AG04450 (cell line): ENCODE measurements at regions not wholly inside any gene's neighbourhood (a gene's known extent, or its start where the extent isn't known, plus 50 kb on each side); places are given as distances from the start of the nearest gene placed in this dataset.

ENCODE experiments used
- CTCF ChIA-PET: fragments of 300-600, 350-600 bp; formaldehyde crosslinking; extraction: SDS; loops from one replicate; lab custom pipeline; 2022; ENCODE audit warnings: antibody characterized with exemption, inconsistent platforms; lab: Charles Lee
- POLR2A ChIA-PET: fragments of 350-600 bp; formaldehyde crosslinking; extraction: SDS; loops from one replicate; lab custom pipeline; 2021; ENCODE audit warnings: antibody characterized with exemption, inconsistent platforms; lab: Yijun Ruan, JAX
- DNase-seq: peaks from one replicate; pipeline ENCODE4 v3.0.0-alpha.2; 2011; ENCODE audit warnings: low read depth, low spot score
- H3K27ac ChIP-seq: one replicate; pipeline ENCODE4 v1.5.1; 2012; ENCODE audit warnings: low read depth, low read length, control low read depth
- H3K27me3 ChIP-seq: one replicate; pipeline ENCODE4 v1.6.0; 2012; ENCODE audit warnings: low read length; ENCODE audit not compliant: control insufficient read depth, insufficient read depth
- H3K4me3 ChIP-seq: 2 replicates; pipeline ENCODE4 v1.5.1; 2011; ENCODE audit warnings: mild to moderate bottlenecking, low read depth, low read length, control low read depth
- H3K9me3 ChIP-seq: 2 replicates; pipeline ENCODE4 v1.5.1; 2012; ENCODE audit warnings: low read length; ENCODE audit not compliant: control insufficient read depth, insufficient read depth
- TF ChIP-seq, protein P1 (sequence below): IDR thresholded peaks from 2 replicates; pipeline ENCODE4 v1.5.1; 2011; ENCODE audit warnings: low read depth, low read length, control low read depth, inconsistent platforms

DNA sequence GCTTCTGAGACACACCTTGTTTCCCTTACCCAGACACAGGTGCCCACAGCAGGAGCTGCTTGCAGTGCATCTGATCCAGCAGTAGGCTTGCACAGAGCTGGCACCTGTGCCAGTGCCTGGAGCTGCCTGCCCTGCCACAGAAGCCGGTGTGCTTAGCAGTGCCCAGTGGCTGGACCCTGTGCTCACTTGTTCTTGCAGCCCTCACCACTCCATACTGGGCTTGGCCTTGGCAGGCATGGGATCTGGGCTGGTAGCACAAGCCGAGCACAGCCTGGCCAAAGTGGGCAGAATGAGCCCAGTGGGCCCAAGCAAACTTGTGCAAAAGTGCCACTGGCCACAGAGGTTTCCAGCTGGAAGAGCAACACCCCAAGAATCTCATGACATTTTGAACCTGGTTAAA lies 1950.4 kb downstream of the SUCLG1 start:
- ChIA-PET POLR2A (no interaction called here), CTCF (no interaction called here)
- H3K27ac ChIP-seq: no peak overlapping the region
- no peak overlapping the region for H3K4me3 ChIP-seq
- no peak for DNase-seq
- TF ChIP-seq, protein P1, sequence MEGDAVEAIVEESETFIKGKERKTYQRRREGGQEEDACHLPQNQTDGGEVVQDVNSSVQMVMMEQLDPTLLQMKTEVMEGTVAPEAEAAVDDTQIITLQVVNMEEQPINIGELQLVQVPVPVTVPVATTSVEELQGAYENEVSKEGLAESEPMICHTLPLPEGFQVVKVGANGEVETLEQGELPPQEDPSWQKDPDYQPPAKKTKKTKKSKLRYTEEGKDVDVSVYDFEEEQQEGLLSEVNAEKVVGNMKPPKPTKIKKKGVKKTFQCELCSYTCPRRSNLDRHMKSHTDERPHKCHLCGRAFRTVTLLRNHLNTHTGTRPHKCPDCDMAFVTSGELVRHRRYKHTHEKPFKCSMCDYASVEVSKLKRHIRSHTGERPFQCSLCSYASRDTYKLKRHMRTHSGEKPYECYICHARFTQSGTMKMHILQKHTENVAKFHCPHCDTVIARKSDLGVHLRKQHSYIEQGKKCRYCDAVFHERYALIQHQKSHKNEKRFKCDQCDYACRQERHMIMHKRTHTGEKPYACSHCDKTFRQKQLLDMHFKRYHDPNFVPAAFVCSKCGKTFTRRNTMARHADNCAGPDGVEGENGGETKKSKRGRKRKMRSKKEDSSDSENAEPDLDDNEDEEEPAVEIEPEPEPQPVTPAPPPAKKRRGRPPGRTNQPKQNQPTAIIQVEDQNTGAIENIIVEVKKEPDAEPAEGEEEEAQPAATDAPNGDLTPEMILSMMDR: no peak
- peaks cover 15% of the 10 kb centered on the region for H3K9me3 ChIP-seq
- no peaks in the 10 kb centered on the region for H3K27me3 ChIP-seq

DNA sequence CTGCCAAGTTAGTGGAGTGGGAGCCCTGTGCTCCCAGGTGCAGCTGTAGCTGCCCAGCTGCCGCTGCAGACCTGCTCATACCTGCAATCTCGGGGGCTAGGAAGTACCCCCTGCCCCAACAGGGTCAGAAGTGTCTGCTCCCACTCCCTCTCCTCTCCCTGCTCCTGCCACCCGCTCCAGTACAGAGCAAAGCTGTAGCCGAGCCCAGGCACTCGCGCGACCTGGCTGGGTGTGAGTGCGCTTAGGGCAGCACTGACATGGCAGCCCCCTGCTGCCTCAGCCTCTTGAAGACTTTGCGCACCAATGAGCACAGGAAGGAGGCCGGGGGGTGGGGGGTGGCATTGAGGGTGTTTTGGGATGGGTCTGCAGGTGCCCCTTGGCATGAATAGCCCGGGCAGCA lies 1951.4 kb downstream of the SUCLG1 start:
- Histone ChIP-seq H3K4me3 (no peak overlapping the region), H3K27me3 (no peaks in the 10 kb centered on the region), H3K27ac (no peak overlapping the region), H3K9me3 (peaks cover 15% of the 10 kb centered on the region)
- TF ChIP-seq, protein P1: no peak
- POLR2A ChIA-PET: no interaction called here
- CTCF ChIA-PET: no interaction called here
- no peak for DNase-seq

DNA sequence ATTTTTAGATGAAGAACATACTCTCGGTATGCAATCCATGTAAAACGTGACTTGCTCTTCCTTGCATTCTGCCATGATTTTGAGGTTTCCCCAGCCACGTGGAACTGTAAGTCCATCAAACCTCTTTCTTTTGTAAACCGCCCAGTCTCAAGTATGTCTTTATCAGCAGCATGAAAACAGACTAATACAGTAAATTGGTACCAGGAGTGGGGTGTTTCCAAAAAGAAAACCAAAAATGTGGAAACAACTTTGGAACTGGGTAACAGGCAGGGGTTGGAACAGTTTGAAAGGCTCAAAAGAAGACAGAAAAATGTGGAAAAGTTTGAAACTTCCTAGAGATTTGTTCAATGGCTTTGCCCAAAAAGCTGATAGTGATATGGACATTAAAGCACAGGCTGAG lies 1957.9 kb downstream of the SUCLG1 start:
- H3K27ac ChIP-seq: no peak overlapping the region
- POLR2A ChIA-PET: no interaction called here
- H3K4me3 ChIP-seq: no peak overlapping the region
- H3K27me3 ChIP-seq: no peaks in the 10 kb centered on the region
- CTCF ChIA-PET: interaction anchor here (0.6 kb wide), 1 partner anchor 70 kb away, joined by 3 read pairs; no protein-coding TSS in a partner anchor
- TF ChIP-seq, protein P1: no peak
- DNase-seq: no peak
- H3K9me3 ChIP-seq: peaks cover 10% of the 10 kb centered on the region

GRCh38 chr2:82498777-82499443 lies 1960.2 kb downstream of the SUCLG1 start:
- no peak overlapping the region for H3K4me3 ChIP-seq
- no peak overlapping the region for H3K27ac ChIP-seq
- ChIA-PET POLR2A (no interaction called here), CTCF (no interaction called here)
- H3K27me3 ChIP-seq: no peaks in the 10 kb centered on the region
- TF ChIP-seq, protein P1: no peak
- no peak for DNase-seq
- H3K9me3 ChIP-seq: peaks cover 10% of the 10 kb centered on the region

- H3K9me3 ChIP-seq: peaks cover 3% of the 10 kb centered on the region
- H3K27ac ChIP-seq: no peak overlapping the region
- TF ChIP-seq, protein P1: no peak
- CTCF ChIA-PET: no interaction called here
- DNase-seq: no peak
- POLR2A ChIA-PET: no interaction called here
- H3K4me3 ChIP-seq: no peak overlapping the region
- H3K27me3 ChIP-seq: no peaks in the 10 kb centered on the region
These were observed 1964.3 kb downstream of the SUCLG1 start for GRCh38 chr2:82494739-82495138.
